CD4-positive, alpha-beta memory T cell (primary cell): ENCODE measurements at regions not wholly inside any gene's neighbourhood (a gene's known extent, or its start where the extent isn't known, plus 50 kb on each side); places are given as distances from the start of the nearest gene placed in this dataset.

ENCODE experiments used
- CTCF ChIA-PET: fragments of 350-600 bp; sonication (Branson Sonifier 250); formaldehyde crosslinking; loops from one replicate; lab custom pipeline; 2021; ENCODE audit warnings: inconsistent platforms; ENCODE audit not compliant: partially characterized antibody; lab: Charles Lee
- POLR2A ChIA-PET: fragments of 350-600 bp; sonication (Branson Sonifier 250); formaldehyde crosslinking; loops from one replicate; lab custom pipeline; 2021; ENCODE audit not compliant: partially characterized antibody; lab: Charles Lee
- DNase-seq, 5 donors: peaks; one replicate each; pipeline versions ENCODE4 v3.0.0 to v3.0.0-alpha.2; 2020 to 2022; ENCODE audit warnings: mixed read lengths in 1 of 5
- H3K27ac ChIP-seq: one replicate; pipeline ENCODE4 v1.7.0; 2013; ENCODE audit warnings: low read depth, low read length
- H3K27me3 ChIP-seq: 2 replicates; pipeline ENCODE4 v1.7.0; 2013; ENCODE audit warnings: mild to moderate bottlenecking, low read length, moderate library complexity; ENCODE audit not compliant: insufficient read depth
- H3K36me3 ChIP-seq: 2 replicates; pipeline ENCODE4 v1.7.0; 2013; ENCODE audit warnings: mild to moderate bottlenecking, low read length, moderate library complexity; ENCODE audit not compliant: insufficient read depth
- H3K4me1 ChIP-seq: 2 replicates; pipeline ENCODE4 v1.7.0; 2013; ENCODE audit warnings: mild to moderate bottlenecking, low read length, moderate library complexity; ENCODE audit not compliant: insufficient read depth
- H3K4me3 ChIP-seq, 2 donors: one replicate each; pipeline ENCODE4 v1.7.0; 2013; ENCODE audit warnings: low read length in 2 of 2, mild to moderate bottlenecking in 1 of 2
- H3K9me3 ChIP-seq, 2 donors: one replicate each; pipeline ENCODE4 v1.7.0; 2013; ENCODE audit warnings: low read length in 2 of 2, control low read depth in 1 of 2; ENCODE audit not compliant: control insufficient read depth in 1 of 2
- H3K27ac Mint-ChIP-seq, 7 donors: one replicate each; pipeline ENCODE4 v1.8.0; 2020 to 2021; ENCODE audit warnings: mixed read lengths in 7 of 7, mild to moderate bottlenecking in 6 of 7, inconsistent platforms in 3 of 7, moderate library complexity in 3 of 7
- H3K27me3 Mint-ChIP-seq, 2 donors: one replicate each; pipeline ENCODE4 v1.8.0; 2020 to 2021; ENCODE audit warnings: mixed read lengths in 2 of 2
- H3K36me3 Mint-ChIP-seq, 2 donors: one replicate each; pipeline ENCODE4 v1.8.0; 2020 to 2021; ENCODE audit warnings: mixed read lengths in 2 of 2, inconsistent platforms in 1 of 2, mild to moderate bottlenecking in 1 of 2
- H3K4me1 Mint-ChIP-seq, 4 donors: one replicate each; pipeline ENCODE4 v1.8.0; 2020 to 2021; ENCODE audit warnings: mixed read lengths in 4 of 4, mild to moderate bottlenecking in 1 of 4
- H3K4me3 Mint-ChIP-seq, 8 donors: one replicate each; pipeline ENCODE4 v1.8.0; 2020 to 2021; ENCODE audit warnings: mixed read lengths in 8 of 8, mild to moderate bottlenecking in 7 of 8, moderate library complexity in 6 of 8, inconsistent platforms in 3 of 8
- H3K9me3 Mint-ChIP-seq, 8 donors: one replicate each; pipeline ENCODE4 v1.8.0; 2020 to 2021; ENCODE audit warnings: mixed read lengths in 8 of 8, mild to moderate bottlenecking in 5 of 8, inconsistent platforms in 3 of 8, moderate library complexity in 1 of 8
- intact Hi-C: fragments of 100-400 bp; cut with micrococcal nuclease; formaldehyde crosslinking; loops from one replicate; pipeline ENCODE4 v1.15.1; 2023

GRCh38 chr7:16978358-16979244, 96.8 kb upstream of the AGR3 start:
- no peaks in the 10 kb centered on the region for H3K27me3 ChIP-seq
- CTCF ChIA-PET = interaction anchor here (0.6 to 1.9 kb wide), 6 partner anchors 52 to 668 kb away, joined by 3 to 4 read pairs (median 3); no protein-coding TSS in a partner anchor

GRCh38 chr7:16980539-16980938, 98.8 kb upstream of the AGR3 start:
- POLR2A ChIA-PET = no interaction called here

More at GRCh38 chr7:16978358-16979244, 96.8 kb upstream of the AGR3 start:
- Mint-ChIP-seq H3K27ac (no peak overlapping the region), H3K9me3 (no peaks in the 10 kb centered on the region), H3K4me1 (peaks cover 6 to 11% (median 8%) of the 10 kb centered on the region in 4 donors), H3K4me3 (no peak overlapping the region), H3K36me3 (no peaks in the 10 kb centered on the region), H3K27me3 (peaks cover 0 to 2% of the 10 kb centered on the region in 2 donors)
- Histone ChIP-seq H3K9me3 (no peaks in the 10 kb centered on the region), H3K27ac (no peak overlapping the region), H3K36me3 (no peaks in the 10 kb centered on the region), H3K4me1 (no peaks in the 10 kb centered on the region), H3K4me3 (no peak overlapping the region)
- DNase-seq = no peak
- intact Hi-C loops = no loop called here
- POLR2A ChIA-PET = no interaction called here

GRCh38 chr7:16982640-16983350, 101.0 kb upstream of the AGR3 start:
- H3K27ac ChIP-seq = no peak overlapping the region
- no peak overlapping the region for H3K4me3 ChIP-seq
- peak overlapping the region in 3 of 7 donors; percentile 4 to 25 (median 11) for H3K27ac Mint-ChIP-seq
- peaks cover 0 to 3% (median 1%) of the 10 kb centered on the region in 4 donors for H3K4me1 Mint-ChIP-seq
- no peaks in the 10 kb centered on the region for H3K9me3 ChIP-seq
- peaks cover 2 to 5% of the 10 kb centered on the region in 2 donors for H3K27me3 Mint-ChIP-seq
- no peaks in the 10 kb centered on the region for H3K4me1 ChIP-seq
- no peaks in the 10 kb centered on the region for H3K9me3 Mint-ChIP-seq
- H3K36me3 Mint-ChIP-seq = no peaks in the 10 kb centered on the region
- H3K4me3 Mint-ChIP-seq = peak overlapping the region in 6 of 8 donors; percentile 10 to 73 (median 43)
- H3K36me3 ChIP-seq = no peaks in the 10 kb centered on the region
- ChIA-PET POLR2A (interaction anchor here (0.6 to 1.5 kb wide), 4 partner anchors 204 to 319 kb away, joined by 3 to 4 read pairs (median 3); no protein-coding TSS in a partner anchor), CTCF (interaction anchor here (0.6 to 3.6 kb wide), 51 partner anchors 9 to 1363 kb away, joined by 3 to 21 read pairs (median 3); partner anchors contain the start of gene AHR)
- no peaks in the 10 kb centered on the region for H3K27me3 ChIP-seq
- intact Hi-C loops = loop anchor here (1.0 to 2.0 kb wide), 4 partner anchors 252 to 658 kb away; no protein-coding TSS in a partner anchor
- DNase-seq = peak; percentile 37 to 51 (median 42)

More at GRCh38 chr7:16980539-16980938, 98.8 kb upstream of the AGR3 start:
- no peaks in the 10 kb centered on the region for H3K9me3 ChIP-seq
- H3K27ac Mint-ChIP-seq = no peak overlapping the region
- H3K4me1 Mint-ChIP-seq = peaks cover 5 to 9% (median 7%) of the 10 kb centered on the region in 4 donors
- H3K36me3 Mint-ChIP-seq = no peaks in the 10 kb centered on the region
- H3K9me3 Mint-ChIP-seq = no peaks in the 10 kb centered on the region
- H3K27me3 Mint-ChIP-seq = peaks cover 2 to 5% of the 10 kb centered on the region in 2 donors
- no peak overlapping the region for H3K4me3 Mint-ChIP-seq
- H3K36me3 ChIP-seq = no peaks in the 10 kb centered on the region
- no peaks in the 10 kb centered on the region for H3K27me3 ChIP-seq
- no peak overlapping the region for H3K27ac ChIP-seq
- no peak overlapping the region for H3K4me3 ChIP-seq
- CTCF ChIA-PET = interaction anchor here (1.2 to 1.9 kb wide), 3 partner anchors 18 to 227 kb away, joined by 3 to 4 read pairs (median 3); no protein-coding TSS in a partner anchor
- H3K4me1 ChIP-seq = no peaks in the 10 kb centered on the region
- DNase-seq = no peak
- intact Hi-C loops = no loop called here

- POLR2A ChIA-PET = interaction anchor here (1.5 kb wide), 1 partner anchor 290 kb away, joined by 3 read pairs; no protein-coding TSS in a partner anchor
- Mint-ChIP-seq H3K36me3 (no peaks in the 10 kb centered on the region), H3K27me3 (peaks cover 2 to 5% of the 10 kb centered on the region in 2 donors), H3K27ac (no peak overlapping the region), H3K9me3 (no peaks in the 10 kb centered on the region), H3K4me1 (peaks cover 0 to 3% (median 1%) of the 10 kb centered on the region in 4 donors), H3K4me3 (no peak overlapping the region)
- no peaks in the 10 kb centered on the region for H3K36me3 ChIP-seq
- no peaks in the 10 kb centered on the region for H3K4me1 ChIP-seq
- no peak overlapping the region for H3K4me3 ChIP-seq
- no peak for DNase-seq
- no peaks in the 10 kb centered on the region for H3K9me3 ChIP-seq
- no peaks in the 10 kb centered on the region for H3K27me3 ChIP-seq
- intact Hi-C loops = no loop called here
- CTCF ChIA-PET = interaction anchor here (1.3 to 3.6 kb wide), 3 partner anchors 314 to 663 kb away, joined by 3 to 21 read pairs (median 12); partner anchors contain the start of gene AHR
- no peak overlapping the region for H3K27ac ChIP-seq
Measured at GRCh38 chr7:16984375-16984774, 102.6 kb upstream of the AGR3 start.

GRCh38 chr7:16985621-16986020, 103.8 kb upstream of the AGR3 start:
- H3K4me3 ChIP-seq = no peak overlapping the region
- Mint-ChIP-seq H3K9me3 (no peaks in the 10 kb centered on the region), H3K36me3 (no peaks in the 10 kb centered on the region), H3K27me3 (peaks cover 2 to 5% of the 10 kb centered on the region in 2 donors), H3K27ac (no peak overlapping the region), H3K4me1 (peaks cover 0 to 3% (median 1%) of the 10 kb centered on the region in 4 donors), H3K4me3 (no peak overlapping the region)
- no peaks in the 10 kb centered on the region for H3K36me3 ChIP-seq
- DNase-seq = no peak
- no peaks in the 10 kb centered on the region for H3K9me3 ChIP-seq
- CTCF ChIA-PET = interaction anchor here (1.3 to 3.6 kb wide), 2 partner anchors 24 to 316 kb away, joined by 3 to 21 read pairs; no protein-coding TSS in a partner anchor
- intact Hi-C loops = no loop called here
- H3K4me1 ChIP-seq = no peaks in the 10 kb centered on the region
- no peak overlapping the region for H3K27ac ChIP-seq
- POLR2A ChIA-PET = no interaction called here
- H3K27me3 ChIP-seq = no peaks in the 10 kb centered on the region

- no peak overlapping the region for H3K27ac ChIP-seq
- ChIA-PET POLR2A (no interaction called here), CTCF (interaction anchor here (1.3 kb wide), 1 partner anchor 23 kb away, joined by 3 read pairs; no protein-coding TSS in a partner anchor)
- Mint-ChIP-seq H3K27me3 (peaks cover 2 to 5% of the 10 kb centered on the region in 2 donors), H3K9me3 (no peaks in the 10 kb centered on the region), H3K4me3 (no peak overlapping the region), H3K4me1 (peaks cover 0 to 3% (median 1%) of the 10 kb centered on the region in 4 donors), H3K36me3 (no peaks in the 10 kb centered on the region), H3K27ac (no peak overlapping the region)
- H3K4me1 ChIP-seq = no peaks in the 10 kb centered on the region
- H3K36me3 ChIP-seq = no peaks in the 10 kb centered on the region
- no peak for DNase-seq
- no peak overlapping the region for H3K4me3 ChIP-seq
- intact Hi-C loops = no loop called here
- H3K27me3 ChIP-seq = no peaks in the 10 kb centered on the region
- H3K9me3 ChIP-seq = no peaks in the 10 kb centered on the region
Measured at GRCh38 chr7:16986755-16987154, 105.0 kb upstream of the AGR3 start.
